GM12878 (cell line): ENCODE measurements at regions not wholly inside any gene's neighbourhood (a gene's known extent, or its start where the extent isn't known, plus 50 kb on each side); places are given as distances from the start of the nearest gene placed in this dataset.
"Not testable (repeated sequence)": the region's sequence is repeated elsewhere in the genome, so short reads cannot be mapped to it uniquely, and the experiment has no call there.

Experiments
- BMI1 ChIP-seq: fragments of 450-650 bp; IDR thresholded peaks from 2 replicates; pipeline ENCODE4 v1.6.1; 2016; ENCODE audit warnings: mild to moderate bottlenecking, moderate library complexity, borderline replicate concordance
- FOXK2 ChIP-seq: fragments of 450-650 bp; IDR thresholded peaks from 2 replicates; pipeline ENCODE4 v1.6.1; 2017; ENCODE audit warnings: mild to moderate bottlenecking, moderate library complexity
- NR2C2 ChIP-seq: IDR thresholded peaks from 2 replicates; pipeline ENCODE4 v1.6.1; 2011; ENCODE audit warnings: borderline replicate concordance, low read depth; ENCODE audit not compliant: control insufficient read depth, insufficient read length
- POLR2A ChIP-seq: IDR thresholded peaks from 2 replicates; pipeline ENCODE4 v1.6.1; 2011; ENCODE audit warnings: low read depth, mild to moderate bottlenecking, low read length
- POLR2AphosphoS5 ChIP-seq: IDR thresholded peaks from 2 replicates; pipeline ENCODE4 v1.6.1; 2011; ENCODE audit warnings: mild to moderate bottlenecking, low read length, inconsistent platforms
- RELA ChIP-seq: fragments of 450-650 bp; IDR thresholded peaks from 2 replicates; pipeline ENCODE4 v1.8.0; 2014; ENCODE audit warnings: borderline replicate concordance; ENCODE audit not compliant: partially characterized antibody
- SREBF2 ChIP-seq: IDR thresholded peaks from 2 replicates; pipeline ENCODE4 v1.6.1; 2012; ENCODE audit warnings: mild to moderate bottlenecking, low read length
- TCF12 ChIP-seq: IDR thresholded peaks from 2 replicates; pipeline ENCODE4 v1.6.1; 2011; ENCODE audit warnings: low read depth, mild to moderate bottlenecking, low read length
- ZZZ3 ChIP-seq: IDR thresholded peaks from 2 replicates; pipeline ENCODE4 v1.6.1; 2011; ENCODE audit warnings: low read depth; ENCODE audit not compliant: control insufficient read depth, insufficient read length
- TF ChIP-seq, protein P1 (sequence below), 3 experiments: IDR thresholded peaks in 2 of 3; conservative IDR thresholded peaks in 1 of 3; 2 replicates each; pipeline ENCODE4 v1.5.1; 2011; ENCODE audit warnings: low read depth in 3 of 3, low read length in 3 of 3, mild to moderate bottlenecking in 3 of 3, control low read depth in 2 of 3, moderate library complexity in 2 of 3, inconsistent platforms in 1 of 3, mixed read lengths in 1 of 3; ENCODE audit not compliant: control insufficient read depth in 2 of 3, insufficient read depth in 1 of 3; ENCODE audit errors: extremely low read depth in 1 of 3
- TF ChIP-seq, protein P2 (sequence below): IDR thresholded peaks from 2 replicates; pipeline ENCODE4 v1.6.1; 2011; ENCODE audit warnings: low read depth, low read length, improper control_type of control experiment, borderline replicate concordance
- TF ChIP-seq, protein P3 (sequence below): IDR thresholded peaks from 2 replicates; pipeline ENCODE4 v1.6.1; 2012; ENCODE audit warnings: mild to moderate bottlenecking, low read depth, low read length

DNA sequence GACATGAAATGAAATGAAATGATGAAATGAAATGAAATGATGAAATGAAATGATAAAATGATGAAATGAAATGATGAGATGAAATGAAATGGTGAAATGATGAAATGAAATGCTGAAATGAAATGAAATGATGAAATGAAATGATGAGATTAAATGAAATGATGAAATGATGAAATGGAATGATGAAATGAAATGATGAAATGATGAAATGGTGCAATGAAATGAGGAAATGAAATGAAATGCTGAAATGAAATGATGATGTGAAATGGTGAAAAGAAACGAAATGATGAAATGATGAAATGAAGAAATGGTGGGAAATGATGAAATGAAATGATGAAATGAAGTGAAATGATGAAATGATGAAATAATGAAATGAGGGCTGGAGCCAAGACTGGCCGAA lies 559.1 kb upstream of the WSB1 start:
- TF ChIP-seq, protein P1, sequence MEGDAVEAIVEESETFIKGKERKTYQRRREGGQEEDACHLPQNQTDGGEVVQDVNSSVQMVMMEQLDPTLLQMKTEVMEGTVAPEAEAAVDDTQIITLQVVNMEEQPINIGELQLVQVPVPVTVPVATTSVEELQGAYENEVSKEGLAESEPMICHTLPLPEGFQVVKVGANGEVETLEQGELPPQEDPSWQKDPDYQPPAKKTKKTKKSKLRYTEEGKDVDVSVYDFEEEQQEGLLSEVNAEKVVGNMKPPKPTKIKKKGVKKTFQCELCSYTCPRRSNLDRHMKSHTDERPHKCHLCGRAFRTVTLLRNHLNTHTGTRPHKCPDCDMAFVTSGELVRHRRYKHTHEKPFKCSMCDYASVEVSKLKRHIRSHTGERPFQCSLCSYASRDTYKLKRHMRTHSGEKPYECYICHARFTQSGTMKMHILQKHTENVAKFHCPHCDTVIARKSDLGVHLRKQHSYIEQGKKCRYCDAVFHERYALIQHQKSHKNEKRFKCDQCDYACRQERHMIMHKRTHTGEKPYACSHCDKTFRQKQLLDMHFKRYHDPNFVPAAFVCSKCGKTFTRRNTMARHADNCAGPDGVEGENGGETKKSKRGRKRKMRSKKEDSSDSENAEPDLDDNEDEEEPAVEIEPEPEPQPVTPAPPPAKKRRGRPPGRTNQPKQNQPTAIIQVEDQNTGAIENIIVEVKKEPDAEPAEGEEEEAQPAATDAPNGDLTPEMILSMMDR (IDR thresholded peaks at IDR 0.05 in 2 of 3, conservative IDR thresholded peaks at IDR 0.05 in 1 of 3; ENCODE audit: control insufficient read depth in 2 of 3, extremely low read depth in 1 of 3, insufficient read depth in 1 of 3, low read depth in 3 of 3, low read length in 3 of 3) = not testable (repeated sequence)
- TF ChIP-seq POLR2A, POLR2AphosphoS5, FOXK2, BMI1, TCF12, RELA, NR2C2, SREBF2, ZZZ3: not testable (repeated sequence)
- TF ChIP-seq, protein P2, sequence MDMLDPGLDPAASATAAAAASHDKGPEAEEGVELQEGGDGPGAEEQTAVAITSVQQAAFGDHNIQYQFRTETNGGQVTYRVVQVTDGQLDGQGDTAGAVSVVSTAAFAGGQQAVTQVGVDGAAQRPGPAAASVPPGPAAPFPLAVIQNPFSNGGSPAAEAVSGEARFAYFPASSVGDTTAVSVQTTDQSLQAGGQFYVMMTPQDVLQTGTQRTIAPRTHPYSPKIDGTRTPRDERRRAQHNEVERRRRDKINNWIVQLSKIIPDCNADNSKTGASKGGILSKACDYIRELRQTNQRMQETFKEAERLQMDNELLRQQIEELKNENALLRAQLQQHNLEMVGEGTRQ = not testable (repeated sequence)
- TF ChIP-seq, protein P3, sequence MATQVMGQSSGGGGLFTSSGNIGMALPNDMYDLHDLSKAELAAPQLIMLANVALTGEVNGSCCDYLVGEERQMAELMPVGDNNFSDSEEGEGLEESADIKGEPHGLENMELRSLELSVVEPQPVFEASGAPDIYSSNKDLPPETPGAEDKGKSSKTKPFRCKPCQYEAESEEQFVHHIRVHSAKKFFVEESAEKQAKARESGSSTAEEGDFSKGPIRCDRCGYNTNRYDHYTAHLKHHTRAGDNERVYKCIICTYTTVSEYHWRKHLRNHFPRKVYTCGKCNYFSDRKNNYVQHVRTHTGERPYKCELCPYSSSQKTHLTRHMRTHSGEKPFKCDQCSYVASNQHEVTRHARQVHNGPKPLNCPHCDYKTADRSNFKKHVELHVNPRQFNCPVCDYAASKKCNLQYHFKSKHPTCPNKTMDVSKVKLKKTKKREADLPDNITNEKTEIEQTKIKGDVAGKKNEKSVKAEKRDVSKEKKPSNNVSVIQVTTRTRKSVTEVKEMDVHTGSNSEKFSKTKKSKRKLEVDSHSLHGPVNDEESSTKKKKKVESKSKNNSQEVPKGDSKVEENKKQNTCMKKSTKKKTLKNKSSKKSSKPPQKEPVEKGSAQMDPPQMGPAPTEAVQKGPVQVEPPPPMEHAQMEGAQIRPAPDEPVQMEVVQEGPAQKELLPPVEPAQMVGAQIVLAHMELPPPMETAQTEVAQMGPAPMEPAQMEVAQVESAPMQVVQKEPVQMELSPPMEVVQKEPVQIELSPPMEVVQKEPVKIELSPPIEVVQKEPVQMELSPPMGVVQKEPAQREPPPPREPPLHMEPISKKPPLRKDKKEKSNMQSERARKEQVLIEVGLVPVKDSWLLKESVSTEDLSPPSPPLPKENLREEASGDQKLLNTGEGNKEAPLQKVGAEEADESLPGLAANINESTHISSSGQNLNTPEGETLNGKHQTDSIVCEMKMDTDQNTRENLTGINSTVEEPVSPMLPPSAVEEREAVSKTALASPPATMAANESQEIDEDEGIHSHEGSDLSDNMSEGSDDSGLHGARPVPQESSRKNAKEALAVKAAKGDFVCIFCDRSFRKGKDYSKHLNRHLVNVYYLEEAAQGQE = not testable (repeated sequence)
